Chondrocyte (in vitro differentiated cells): ENCODE measurements at regions not wholly inside any gene's neighbourhood (a gene's known extent, or its start where the extent isn't known, plus 50 kb on each side); places are given as distances from the start of the nearest gene placed in this dataset.
A peak's percentile ranks its signal among the peaks of the same experiment; 100 is the strongest.

Source experiments
- DNase-seq: peaks from one replicate; pipeline ENCODE4 v3.0.0; 2021; ENCODE audit warnings: mixed read lengths, low spot score
- H3K27ac Mint-ChIP-seq: one replicate; pipeline ENCODE4 v1.8.0; 2021; ENCODE audit warnings: mild to moderate bottlenecking, moderate library complexity, mixed read lengths; ENCODE audit not compliant: unreplicated experiment
- H3K27me3 Mint-ChIP-seq: 2 replicates; pipeline ENCODE4 v1.8.0; 2021; ENCODE audit warnings: low read depth, mixed read lengths
- H3K36me3 Mint-ChIP-seq: 2 replicates; pipeline ENCODE4 v1.8.0; 2021; ENCODE audit warnings: low read depth, mixed read lengths
- H3K4me1 Mint-ChIP-seq: 2 replicates; pipeline ENCODE4 v1.8.0; 2021; ENCODE audit warnings: low read depth, mild to moderate bottlenecking, mixed read lengths
- H3K4me3 Mint-ChIP-seq: one replicate; pipeline ENCODE4 v1.8.0; 2021; ENCODE audit warnings: mild to moderate bottlenecking, moderate library complexity, mixed read lengths; ENCODE audit not compliant: unreplicated experiment
- H3K9me3 Mint-ChIP-seq: 2 replicates; pipeline ENCODE4 v1.8.0; 2021; ENCODE audit warnings: low read depth, mixed read lengths
- CTCF ChIP-seq: fragments of 200-600 bp; sonication (generic); IDR thresholded peaks from 2 replicates; pipeline ENCODE4 v1.5.0; 2021; ENCODE audit warnings: antibody characterized with exemption, mild to moderate bottlenecking, moderate library complexity

GRCh38 chr18:77478646-77479442, 229.2 kb downstream of the GALR1 start:
- H3K27ac Mint-ChIP-seq = no peak overlapping the region
- peaks cover 1% of the 10 kb centered on the region for H3K36me3 Mint-ChIP-seq
- peaks cover 8% of the 10 kb centered on the region for H3K9me3 Mint-ChIP-seq
- H3K27me3 Mint-ChIP-seq = no peaks in the 10 kb centered on the region
- H3K4me3 Mint-ChIP-seq = no peak overlapping the region
- no peak for DNase-seq
- peaks cover 16% of the 10 kb centered on the region for H3K4me1 Mint-ChIP-seq
- peak; percentile 25 for TF ChIP-seq CTCF

- H3K4me1 Mint-ChIP-seq = peaks cover 16% of the 10 kb centered on the region
- no peaks in the 10 kb centered on the region for H3K27me3 Mint-ChIP-seq
Measured at GRCh38 chr18:77481541-77481940, 231.9 kb downstream of the GALR1 start.

GRCh38 chr18:77482190-77483085, 232.8 kb downstream of the GALR1 start:
- H3K4me3 Mint-ChIP-seq = no peak overlapping the region
- H3K27me3 Mint-ChIP-seq = no peaks in the 10 kb centered on the region
- H3K27ac Mint-ChIP-seq = peak overlapping the region; percentile 35
- peaks cover 11% of the 10 kb centered on the region for H3K9me3 Mint-ChIP-seq
- TF ChIP-seq CTCF = no peak
- DNase-seq = no peak
- H3K36me3 Mint-ChIP-seq = no peaks in the 10 kb centered on the region
- peaks cover 16% of the 10 kb centered on the region for H3K4me1 Mint-ChIP-seq

More at GRCh38 chr18:77481541-77481940, 231.9 kb downstream of the GALR1 start:
- H3K27ac Mint-ChIP-seq = no peak overlapping the region
- TF ChIP-seq CTCF = no peak
- no peak for DNase-seq
- no peaks in the 10 kb centered on the region for H3K36me3 Mint-ChIP-seq
- no peak overlapping the region for H3K4me3 Mint-ChIP-seq
- H3K9me3 Mint-ChIP-seq = peaks cover 8% of the 10 kb centered on the region

GRCh38 chr18:77486985-77487384, 237.3 kb downstream of the GALR1 start:
- no peak for DNase-seq
- Mint-ChIP-seq H3K9me3 (peaks cover 12% of the 10 kb centered on the region), H3K27ac (no peak overlapping the region), H3K27me3 (peaks cover 3% of the 10 kb centered on the region), H3K4me1 (peaks cover 7% of the 10 kb centered on the region), H3K36me3 (no peaks in the 10 kb centered on the region), H3K4me3 (no peak overlapping the region)
- TF ChIP-seq CTCF = no peak

GRCh38 chr18:77487951-77488740, 238.5 kb downstream of the GALR1 start:
- Mint-ChIP-seq H3K27me3 (peaks cover 3% of the 10 kb centered on the region), H3K4me3 (no peak overlapping the region), H3K36me3 (no peaks in the 10 kb centered on the region), H3K4me1 (no peaks in the 10 kb centered on the region), H3K9me3 (peaks cover 12% of the 10 kb centered on the region), H3K27ac (no peak overlapping the region)
- no peak for TF ChIP-seq CTCF
- no peak for DNase-seq
